Left lung (tissue), 4 donors: ENCODE measurements at regions not wholly inside any gene's neighbourhood (a gene's known extent, or its start where the extent isn't known, plus 50 kb on each side); places are given as distances from the start of the nearest gene placed in this dataset.

Experiments
- ATAC-seq: fragments of 200-7000 bp; cut with Tn5 transposase; one replicate; pipeline ENCODE4 v1.9.1; 2020; ENCODE audit warnings: moderate library complexity
- DNase-seq, 4 donors: peaks; one replicate each; pipeline ENCODE4 v3.0.0-alpha.2; 2013 to 2020
- H3K27ac ChIP-seq, 2 donors: fragments of 200-600 bp; sonication (generic) in 1 of 2; one replicate each; pipeline versions ENCODE4 v1.5.0 to v1.8.0; 2020 to 2021
- H3K27me3 ChIP-seq, 2 donors: fragments of 200-600 bp; sonication (generic) in 1 of 2; one replicate each; pipeline versions ENCODE4 v1.5.0 to v1.8.0; 2020 to 2021
- H3K36me3 ChIP-seq, 2 donors: fragments of 200-600 bp; sonication (generic) in 1 of 2; one replicate each; pipeline versions ENCODE4 v1.5.0 to v1.8.0; 2020 to 2021
- H3K4me1 ChIP-seq, 2 donors: fragments of 200-600 bp; one replicate each; pipeline ENCODE4 v1.8.0; 2021
- H3K4me3 ChIP-seq, 2 donors: fragments of 200-600 bp; sonication (generic) in 1 of 2; one replicate each; pipeline versions ENCODE4 v1.5.0 to v1.8.0; 2020 to 2021; ENCODE audit warnings: mild to moderate bottlenecking in 1 of 2
- H3K9me3 ChIP-seq, 2 donors: fragments of 200-600 bp; sonication (generic) in 1 of 2; one replicate each; pipeline versions ENCODE4 v1.5.0 to v1.8.0; 2020 to 2021
- CTCF ChIP-seq, 2 donors: fragments of 200-600 bp; sonication (generic) in 1 of 2; IDR thresholded peaks; one replicate each; pipeline versions ENCODE4 v1.5.0 to v1.8.0; 2021; ENCODE audit warnings: antibody characterized with exemption in 2 of 2
- intact Hi-C, 2 donors: fragments of 100-400 bp; cut with DNase I; formaldehyde crosslinking; loops; one replicate each; pipeline versions ENCODE4 v1.11.2 to v1.14.2; 2022
- donor health status: DM: no; HTN: yes; CAD: no.
- donor health status: DM: no; HTN: no; CAD: no.

- ATAC-seq (peak; percentile 34), DNase-seq (no peak)
- TF ChIP-seq CTCF (IDR thresholded peaks at IDR 0.05): no peak
- Histone ChIP-seq H3K27me3 (no peaks in the 10 kb centered on the region), H3K4me3 (no peak overlapping the region), H3K4me1 (no peaks in the 10 kb centered on the region), H3K36me3 (no peaks in the 10 kb centered on the region), H3K27ac (no peak overlapping the region), H3K9me3 (no peaks in the 10 kb centered on the region)
- intact Hi-C loops: no loop called here
Observed at GRCh38 chr12:43113135-43113534, 438.9 kb downstream of the ADAMTS20 start.

GRCh38 chr12:43112101-43112920 is 439.7 kb downstream of the ADAMTS20 start:
- Histone ChIP-seq H3K27ac (no peak overlapping the region), H3K4me3 (no peak overlapping the region), H3K36me3 (no peaks in the 10 kb centered on the region), H3K4me1 (no peaks in the 10 kb centered on the region), H3K27me3 (no peaks in the 10 kb centered on the region), H3K9me3 (no peaks in the 10 kb centered on the region)
- intact Hi-C loops: no loop called here
- DNase-seq (no peak), ATAC-seq (peak; percentile 62)
- TF ChIP-seq CTCF (IDR thresholded peaks at IDR 0.05): no peak

DNA sequence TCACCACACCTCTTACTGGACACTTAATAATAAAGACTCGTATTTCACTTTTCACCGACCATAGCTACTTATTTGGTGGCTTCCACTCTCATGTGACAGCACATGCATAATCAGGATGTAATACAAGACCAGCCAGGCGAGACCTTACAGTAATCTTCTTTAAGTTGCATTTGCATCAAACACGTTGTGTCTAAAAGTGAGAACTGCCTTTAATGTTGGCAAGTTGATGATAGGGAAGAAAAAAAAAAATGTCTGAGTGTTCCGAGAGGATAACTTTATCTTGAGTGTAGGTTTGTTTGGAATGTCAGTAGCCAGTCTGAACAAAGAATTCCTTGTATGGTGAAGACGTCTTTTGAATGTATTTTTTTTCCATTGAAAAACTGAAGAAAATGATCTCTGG is 440.4 kb downstream of the ADAMTS20 start:
- Histone ChIP-seq H3K27me3 (no peaks in the 10 kb centered on the region), H3K9me3 (no peaks in the 10 kb centered on the region), H3K27ac (no peak overlapping the region), H3K36me3 (no peaks in the 10 kb centered on the region), H3K4me1 (peaks cover 0 to 4% of the 10 kb centered on the region in 2 donors), H3K4me3 (no peak overlapping the region)
- intact Hi-C loops: no loop called here
- ATAC-seq (no peak), DNase-seq (no peak)
- TF ChIP-seq CTCF (IDR thresholded peaks at IDR 0.05): no peak

DNA sequence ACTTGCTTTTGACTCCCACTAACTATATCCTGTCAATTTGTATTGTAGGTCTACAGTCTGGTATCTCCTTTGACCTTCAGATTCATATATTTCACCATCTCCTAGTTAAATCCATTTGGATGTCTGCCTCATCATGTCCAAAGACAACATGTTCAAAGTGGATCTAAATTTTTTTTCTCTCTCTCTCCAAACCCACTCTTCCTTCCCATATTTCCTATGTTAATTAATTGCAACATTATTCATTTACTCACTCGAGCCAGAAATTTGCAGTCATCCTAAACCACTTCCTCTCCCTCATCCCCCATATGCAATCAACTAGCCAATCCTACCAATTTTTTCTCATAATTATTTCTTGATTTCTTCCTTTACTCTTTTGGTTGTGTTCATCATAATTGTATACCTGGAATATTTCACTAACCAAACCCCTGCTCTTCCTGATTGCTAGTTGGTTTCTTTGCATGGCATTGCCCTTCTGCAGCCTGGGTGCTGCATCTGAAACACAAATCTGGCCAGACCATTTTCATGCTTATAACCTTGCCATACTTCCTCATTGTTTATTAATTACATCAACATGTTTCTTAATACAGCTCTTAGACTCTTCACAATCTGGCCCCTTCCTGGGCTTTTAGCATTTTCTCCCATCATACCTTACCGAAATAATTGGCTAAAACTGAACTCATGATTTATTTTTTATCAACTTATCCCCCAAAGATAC is 442.2 kb downstream of the ADAMTS20 start:
- intact Hi-C loops: no loop called here
- Histone ChIP-seq H3K4me3 (no peak overlapping the region), H3K4me1 (peaks cover 0 to 4% of the 10 kb centered on the region in 2 donors), H3K27me3 (no peaks in the 10 kb centered on the region), H3K9me3 (no peaks in the 10 kb centered on the region), H3K27ac (no peak overlapping the region), H3K36me3 (no peaks in the 10 kb centered on the region)
- no peak for TF ChIP-seq CTCF (IDR thresholded peaks at IDR 0.05)
- DNase-seq (no peak), ATAC-seq (no peak)

DNA sequence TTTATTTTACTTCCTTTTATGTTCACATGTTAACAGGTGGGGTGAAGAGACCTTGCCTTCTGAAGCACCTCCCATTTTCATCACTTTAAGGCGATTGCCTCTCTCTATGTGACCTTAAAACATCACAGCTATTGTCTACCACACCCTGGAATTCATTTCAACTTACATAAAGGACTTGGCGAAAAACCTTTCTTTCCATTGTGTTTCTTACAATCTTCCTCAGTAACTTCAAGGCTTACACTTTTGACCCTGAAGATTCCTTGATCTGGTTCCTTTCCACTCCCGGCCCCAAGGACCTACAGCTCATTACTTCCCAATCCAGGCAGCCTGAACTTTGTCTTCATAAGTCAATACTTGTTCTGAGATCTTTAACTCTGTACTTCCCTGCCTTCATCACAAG is 443.3 kb downstream of the ADAMTS20 start:
- Histone ChIP-seq H3K9me3 (no peaks in the 10 kb centered on the region), H3K27ac (no peak overlapping the region), H3K4me1 (peaks cover 0 to 4% of the 10 kb centered on the region in 2 donors), H3K36me3 (no peaks in the 10 kb centered on the region), H3K27me3 (no peaks in the 10 kb centered on the region), H3K4me3 (no peak overlapping the region)
- ATAC-seq (no peak), DNase-seq (no peak)
- intact Hi-C loops: no loop called here
- no peak for TF ChIP-seq CTCF (IDR thresholded peaks at IDR 0.05)
